ENCODE measurements at regions not wholly inside any gene's neighbourhood (a gene's known extent, or its start where the extent isn't known, plus 50 kb on each side); places are given as distances from the start of the nearest gene placed in this dataset.

DNA sequence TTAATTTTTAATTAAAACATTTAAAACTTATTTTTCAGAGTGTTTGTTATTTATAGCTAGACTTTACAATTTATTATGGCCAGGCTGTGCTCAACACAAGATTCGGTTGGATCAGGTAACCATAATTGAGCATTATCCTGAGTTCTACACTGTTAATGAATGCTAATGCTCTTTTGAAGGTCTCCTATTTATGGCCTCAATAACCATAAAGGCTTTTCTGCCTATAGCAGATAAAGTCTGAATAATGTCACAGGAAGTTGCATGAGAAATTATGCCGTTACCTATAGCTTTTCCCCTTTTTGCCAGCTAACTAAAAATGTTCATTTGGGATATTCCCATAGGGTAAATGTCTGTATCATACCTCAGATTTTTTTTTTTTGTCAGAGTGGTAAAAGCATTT lies 269.4 kb upstream of the E2F7 start:
- no peak for DNase-seq
- no CpG with 5 or more reads among the region's 2 CpGs for WGBS (ENCODE audit: extremely low coverage, insufficient read length, low lambda C conversion rate)
- no peaks in the 10 kb centered on the region for H4K20me1 ChIP-seq (ENCODE audit: control insufficient read depth, insufficient read depth, insufficient read length)
- Mint-ChIP-seq H3K9me3 (no peaks in the 10 kb centered on the region), H3K4me3 (no peak overlapping the region), H3K27me3 (ENCODE audit: low read depth) (no peaks in the 10 kb centered on the region; the same call in none of the 2 replicates), H3K27ac (no peak overlapping the region), H3K36me3 (ENCODE audit: insufficient read depth in 1 of 3, low read depth in 3 of 3) (no peaks in the 10 kb centered on the region), H3K4me1 (peaks cover 3 to 7% of the 10 kb centered on the region in 2 experiments; a peak in 1 of 4 replicates)
- no peaks in the 10 kb centered on the region for H3K79me2 ChIP-seq (ENCODE audit: insufficient read depth, low read length)
- TF ChIP-seq, protein P1, sequence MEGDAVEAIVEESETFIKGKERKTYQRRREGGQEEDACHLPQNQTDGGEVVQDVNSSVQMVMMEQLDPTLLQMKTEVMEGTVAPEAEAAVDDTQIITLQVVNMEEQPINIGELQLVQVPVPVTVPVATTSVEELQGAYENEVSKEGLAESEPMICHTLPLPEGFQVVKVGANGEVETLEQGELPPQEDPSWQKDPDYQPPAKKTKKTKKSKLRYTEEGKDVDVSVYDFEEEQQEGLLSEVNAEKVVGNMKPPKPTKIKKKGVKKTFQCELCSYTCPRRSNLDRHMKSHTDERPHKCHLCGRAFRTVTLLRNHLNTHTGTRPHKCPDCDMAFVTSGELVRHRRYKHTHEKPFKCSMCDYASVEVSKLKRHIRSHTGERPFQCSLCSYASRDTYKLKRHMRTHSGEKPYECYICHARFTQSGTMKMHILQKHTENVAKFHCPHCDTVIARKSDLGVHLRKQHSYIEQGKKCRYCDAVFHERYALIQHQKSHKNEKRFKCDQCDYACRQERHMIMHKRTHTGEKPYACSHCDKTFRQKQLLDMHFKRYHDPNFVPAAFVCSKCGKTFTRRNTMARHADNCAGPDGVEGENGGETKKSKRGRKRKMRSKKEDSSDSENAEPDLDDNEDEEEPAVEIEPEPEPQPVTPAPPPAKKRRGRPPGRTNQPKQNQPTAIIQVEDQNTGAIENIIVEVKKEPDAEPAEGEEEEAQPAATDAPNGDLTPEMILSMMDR (conservative IDR thresholded peaks at IDR 0.05): no peak
- H4K8ac ChIP-seq (replicated peaks; ENCODE audit: insufficient read length, low read depth, low read length): no peak overlapping the region
- no peak overlapping the region for H2BK120ac ChIP-seq (ENCODE audit: low read depth, low read length, poor library complexity, severe bottlenecking)
- H2BK20ac ChIP-seq (ENCODE audit: low read depth, low read length, poor library complexity, severe bottlenecking): no peak overlapping the region
- H2BK15ac ChIP-seq (ENCODE audit: low read depth, low read length): no peak overlapping the region
- H2BK5ac ChIP-seq (ENCODE audit: insufficient read length, low read length): no peak overlapping the region
- H2AK5ac ChIP-seq (ENCODE audit: insufficient read length, low read length): no peak overlapping the region
- H2AFZ ChIP-seq (ENCODE audit: low read length): no peak overlapping the region
- no peaks in the 10 kb centered on the region for H3K9me3 ChIP-seq (ENCODE audit: control insufficient read depth, low read depth, low read length)
- no peak overlapping the region for H3K18ac ChIP-seq (ENCODE audit: insufficient read length, low read depth, low read length)
- H3K23ac ChIP-seq (ENCODE audit: insufficient read length, low read depth, low read length): no peak overlapping the region
- H3K23me2 ChIP-seq (ENCODE audit: insufficient read length, low read depth, low read length, poor library complexity, severe bottlenecking): no peaks in the 10 kb centered on the region
- no peaks in the 10 kb centered on the region for H3K79me1 ChIP-seq (ENCODE audit: insufficient read depth, low read depth, low read length, poor library complexity, severe bottlenecking)
- H3K4me1 ChIP-seq (ENCODE audit: insufficient read depth, low read length): no peaks in the 10 kb centered on the region
- no peak overlapping the region for H3K4ac ChIP-seq (ENCODE audit: low read depth, low read length)
- H2BK12ac ChIP-seq (ENCODE audit: insufficient read length, low read depth, low read length): no peak overlapping the region
- H3K14ac ChIP-seq (ENCODE audit: insufficient read depth, low read length): no peak overlapping the region
- no peaks in the 10 kb centered on the region for H3K27me3 ChIP-seq (ENCODE audit: insufficient read depth, low read length)
- no peak overlapping the region for H4K91ac ChIP-seq (ENCODE audit: insufficient read length, low read depth, low read length)
- no peak overlapping the region for H3K27ac ChIP-seq (ENCODE audit: insufficient read length, low read depth, low read length)
- no peak overlapping the region for H4K5ac ChIP-seq (ENCODE audit: insufficient read length, low read depth, low read length)
- H3K9ac ChIP-seq (ENCODE audit: extremely low read depth, insufficient read length, low read length): no peak overlapping the region
- no peak overlapping the region for H3K4me2 ChIP-seq (ENCODE audit: insufficient read depth, insufficient read length, low read length)
- H3T11ph ChIP-seq (ENCODE audit: low read length): no peak overlapping the region
- H3K56ac ChIP-seq (ENCODE audit: insufficient read length, low read depth, low read length): no peak overlapping the region
